HG03432 (cell line): ENCODE measurements at regions not wholly inside any gene's neighbourhood (a gene's known extent, or its start where the extent isn't known, plus 50 kb on each side); places are given as distances from the start of the nearest gene placed in this dataset.

Source experiments
- ATAC-seq: cut with Tn5 transposase; IDR thresholded peaks from one replicate; pipeline ENCODE4 v1.9.1; 2021; ENCODE audit warnings: mild to moderate bottlenecking, moderate library complexity; ENCODE audit not compliant: unreplicated experiment

- no peak for ATAC-seq
These were observed 92.7 kb upstream of the AKR1E2 start for GRCh38 chr10:4733150-4733842.

- ATAC-seq, result no peak
These were observed 95.0 kb upstream of the AKR1E2 start for GRCh38 chr10:4730998-4731397.

- ATAC-seq, result no peak
These were observed 99.9 kb upstream of the AKR1E2 start for GRCh38 chr10:4725917-4726606.

GRCh38 chr10:4723860-4724259, 102.1 kb upstream of the AKR1E2 start:
- no peak for ATAC-seq

- ATAC-seq, result no peak
These were observed 103.8 kb upstream of the AKR1E2 start for GRCh38 chr10:4721999-4722753.

GRCh38 chr10:4720463-4720862, 105.5 kb upstream of the AKR1E2 start:
- no peak for ATAC-seq

GRCh38 chr10:4719671-4720070, 106.3 kb upstream of the AKR1E2 start:
- ATAC-seq, result no peak

- ATAC-seq, result no peak
These were observed 107.0 kb upstream of the AKR1E2 start for GRCh38 chr10:4719036-4719435.

GRCh38 chr10:4718544-4718943, 107.5 kb upstream of the AKR1E2 start:
- no peak for ATAC-seq

- ATAC-seq, result no peak
These were observed 108.3 kb upstream of the AKR1E2 start for GRCh38 chr10:4717670-4718069.

- ATAC-seq, result no peak
These were observed 115.1 kb upstream of the AKR1E2 start for GRCh38 chr10:4710858-4711257.

- ATAC-seq, result no peak
These were observed 117.8 kb upstream of the AKR1E2 start for GRCh38 chr10:4708123-4708759.

- no peak for ATAC-seq
These were observed 118.8 kb upstream of the AKR1E2 start for GRCh38 chr10:4707221-4707620.

- no peak for ATAC-seq
These were observed 121.9 kb upstream of the AKR1E2 start for GRCh38 chr10:4704034-4704545.

- ATAC-seq, result no peak
These were observed 125.0 kb upstream of the AKR1E2 start for GRCh38 chr10:4701016-4701415.

- no peak for ATAC-seq
These were observed 125.9 kb upstream of the AKR1E2 start for GRCh38 chr10:4699950-4700730.

GRCh38 chr10:4698075-4698474, 127.9 kb upstream of the AKR1E2 start:
- ATAC-seq, result no peak

- ATAC-seq, result no peak
These were observed 129.8 kb upstream of the AKR1E2 start for GRCh38 chr10:4696186-4696585.

GRCh38 chr10:4693967-4694366, 132.0 kb upstream of the AKR1E2 start:
- ATAC-seq, result no peak

GRCh38 chr10:4692206-4692605, 133.8 kb upstream of the AKR1E2 start:
- no peak for ATAC-seq
